ENCODE measurements at regions not wholly inside any gene's neighbourhood (a gene's known extent, or its start where the extent isn't known, plus 50 kb on each side); places are given as distances from the start of the nearest gene placed in this dataset.

DNA sequence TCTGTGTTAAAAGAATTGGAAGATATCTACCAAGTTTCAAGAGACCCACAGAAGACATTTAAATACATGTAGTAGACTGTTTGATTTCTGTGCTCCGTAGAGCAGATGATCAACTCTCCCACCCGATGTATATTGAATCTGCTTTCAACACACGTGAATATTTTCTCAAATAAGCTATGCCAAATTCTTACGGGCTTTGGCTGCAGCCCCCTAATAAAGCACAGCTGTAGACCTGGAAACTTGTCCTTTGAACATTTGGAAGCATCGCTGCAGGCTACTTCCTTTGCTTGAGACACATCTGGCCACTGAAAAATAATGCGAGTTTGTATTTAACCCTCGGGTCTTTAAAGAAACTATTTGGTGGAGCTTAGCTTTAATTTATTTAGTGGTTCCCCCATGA, 98.3 kb upstream of the SELENOK start:
- no peaks in the 10 kb centered on the region for H3K36me3 ChIP-seq

DNA sequence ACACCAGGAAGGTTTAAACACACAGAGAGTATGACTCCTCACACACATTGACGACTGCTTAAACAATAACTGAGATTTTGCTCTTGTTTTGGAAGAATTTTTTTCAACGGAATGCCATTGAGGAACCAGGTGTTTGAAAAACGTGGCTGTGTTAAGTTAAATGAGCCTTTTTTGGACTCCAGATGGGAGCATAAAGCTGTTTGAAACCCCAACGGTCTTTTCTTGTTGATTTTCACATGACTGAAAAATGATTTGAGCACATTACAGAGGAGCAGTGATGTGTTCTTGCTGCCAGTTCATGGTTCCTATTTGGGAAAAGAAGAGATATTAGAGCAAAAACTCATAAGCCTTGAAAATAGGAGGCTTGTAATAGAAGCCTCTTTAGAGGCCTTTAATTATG, 97.8 kb upstream of the SELENOK start:
- no peak overlapping the region for H3K4me3 ChIP-seq
- no peaks in the 10 kb centered on the region for H3K36me3 ChIP-seq
- WGBS = 44% methylated on average over 4 of the region's 4 CpGs
- H3K27ac ChIP-seq (replicated peaks in 1 of 4) = no peak overlapping the region
- no peaks in the 10 kb centered on the region for H3K27me3 ChIP-seq
- no peak for DNase-seq (ENCODE audit: extremely low spot score)
- peaks cover under 1 to 2% (median 1%) of the 10 kb centered on the region in 4 donors for H3K4me1 ChIP-seq
- TF ChIP-seq EP300 (IDR thresholded peaks at IDR 0.05) (no peak), POLR2A (IDR thresholded peaks at IDR 0.05; ENCODE audit: low read depth) (no peak), POLR2AphosphoS5 (IDR thresholded peaks at IDR 0.05) (no peak)
- TF ChIP-seq, protein P1, sequence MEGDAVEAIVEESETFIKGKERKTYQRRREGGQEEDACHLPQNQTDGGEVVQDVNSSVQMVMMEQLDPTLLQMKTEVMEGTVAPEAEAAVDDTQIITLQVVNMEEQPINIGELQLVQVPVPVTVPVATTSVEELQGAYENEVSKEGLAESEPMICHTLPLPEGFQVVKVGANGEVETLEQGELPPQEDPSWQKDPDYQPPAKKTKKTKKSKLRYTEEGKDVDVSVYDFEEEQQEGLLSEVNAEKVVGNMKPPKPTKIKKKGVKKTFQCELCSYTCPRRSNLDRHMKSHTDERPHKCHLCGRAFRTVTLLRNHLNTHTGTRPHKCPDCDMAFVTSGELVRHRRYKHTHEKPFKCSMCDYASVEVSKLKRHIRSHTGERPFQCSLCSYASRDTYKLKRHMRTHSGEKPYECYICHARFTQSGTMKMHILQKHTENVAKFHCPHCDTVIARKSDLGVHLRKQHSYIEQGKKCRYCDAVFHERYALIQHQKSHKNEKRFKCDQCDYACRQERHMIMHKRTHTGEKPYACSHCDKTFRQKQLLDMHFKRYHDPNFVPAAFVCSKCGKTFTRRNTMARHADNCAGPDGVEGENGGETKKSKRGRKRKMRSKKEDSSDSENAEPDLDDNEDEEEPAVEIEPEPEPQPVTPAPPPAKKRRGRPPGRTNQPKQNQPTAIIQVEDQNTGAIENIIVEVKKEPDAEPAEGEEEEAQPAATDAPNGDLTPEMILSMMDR (IDR thresholded peaks at IDR 0.05) = no peak
- H3K9me3 ChIP-seq = no peaks in the 10 kb centered on the region
- intact Hi-C loops (cut with DNase I) = no loop called here

More for the DNA sequence above, 98.3 kb upstream of the SELENOK start:
- Histone ChIP-seq H3K4me1 (peaks cover 4 to 7% (median 6%) of the 10 kb centered on the region in 4 donors), H3K4me3 (no peak overlapping the region), H3K27ac (replicated peaks in 1 of 4) (no peak overlapping the region), H3K27me3 (no peaks in the 10 kb centered on the region), H3K9me3 (no peaks in the 10 kb centered on the region)
- DNase-seq (ENCODE audit: extremely low spot score) = no peak
- 49% methylated on average over 7 of the region's 7 CpGs for WGBS
- no peak for TF ChIP-seq EP300 (IDR thresholded peaks at IDR 0.05)
- TF ChIP-seq, protein P1 (IDR thresholded peaks at IDR 0.05) = no peak
- TF ChIP-seq POLR2AphosphoS5 (IDR thresholded peaks at IDR 0.05) = no peak
- TF ChIP-seq POLR2A (IDR thresholded peaks at IDR 0.05; ENCODE audit: low read depth) = no peak
- intact Hi-C loops (cut with DNase I) = no loop called here

DNA sequence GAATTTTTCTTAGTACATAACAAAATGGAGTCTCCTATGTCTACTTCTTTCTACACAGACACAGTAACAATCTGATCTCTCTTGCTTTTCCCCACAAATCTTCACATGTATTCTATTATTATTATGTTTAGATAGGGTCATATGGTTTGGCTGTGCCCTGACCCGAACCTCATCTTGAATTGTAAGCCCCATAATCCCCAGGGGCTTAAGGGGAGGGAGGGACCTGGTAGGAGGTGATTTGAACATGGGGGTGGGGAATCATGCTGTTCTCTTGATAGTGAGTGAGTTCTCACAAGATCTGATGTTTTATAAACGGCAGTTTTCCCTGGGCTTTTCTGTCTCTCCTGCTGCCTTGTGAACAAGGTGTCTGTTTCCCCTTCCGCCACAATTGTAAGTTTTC, 86.7 kb upstream of the SELENOK start:
- peaks cover 0 to 13% (median 7%) of the 10 kb centered on the region in 4 donors for H3K9me3 ChIP-seq
- intact Hi-C loops (cut with DNase I) = no loop called here
- 65% methylated on average over 3 of the region's 3 CpGs for WGBS
- H3K4me1 ChIP-seq = no peaks in the 10 kb centered on the region
- H3K27me3 ChIP-seq = peaks cover 0 to 22% (median 0%) of the 10 kb centered on the region in 4 donors
- H3K4me3 ChIP-seq = no peak overlapping the region
- no peak overlapping the region for H3K27ac ChIP-seq (replicated peaks in 1 of 4)
- DNase-seq (ENCODE audit: extremely low spot score) = no peak
- TF ChIP-seq POLR2AphosphoS5 (IDR thresholded peaks at IDR 0.05) (no peak), POLR2A (IDR thresholded peaks at IDR 0.05; ENCODE audit: low read depth) (no peak)
- TF ChIP-seq, protein P1 (IDR thresholded peaks at IDR 0.05) = no peak
- no peaks in the 10 kb centered on the region for H3K36me3 ChIP-seq

DNA sequence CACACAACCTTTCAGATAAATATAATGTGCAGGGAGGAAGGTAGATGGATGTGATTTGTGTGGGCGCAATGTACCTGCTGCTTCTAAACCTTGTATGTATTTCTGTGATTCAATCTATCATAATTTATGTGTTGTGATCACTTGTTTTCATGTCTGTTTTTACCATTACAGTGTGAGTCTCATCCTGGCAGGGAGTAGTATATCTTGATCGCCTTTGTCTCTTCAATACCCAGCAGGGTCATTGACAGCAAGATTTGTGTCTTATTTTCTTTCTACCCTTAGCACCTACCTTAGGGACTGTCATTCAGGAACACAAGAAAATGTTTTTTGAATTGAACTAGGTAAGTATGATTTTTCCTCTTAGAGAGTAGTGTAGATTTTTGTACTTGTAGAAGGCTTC, 83.7 kb upstream of the SELENOK start:
- no peak for DNase-seq (ENCODE audit: extremely low spot score)
- Histone ChIP-seq H3K27me3 (peaks cover 0 to 15% (median 0%) of the 10 kb centered on the region in 4 donors), H3K27ac (replicated peaks in 1 of 4) (no peak overlapping the region), H3K36me3 (no peaks in the 10 kb centered on the region), H3K9me3 (peaks cover 0 to 20% (median 11%) of the 10 kb centered on the region in 4 donors), H3K4me1 (no peaks in the 10 kb centered on the region), H3K4me3 (no peak overlapping the region)
- intact Hi-C loops (cut with DNase I) = no loop called here
- WGBS = 88% methylated on average over 2 of the region's 2 CpGs
- no peak for TF ChIP-seq POLR2A (IDR thresholded peaks at IDR 0.05; ENCODE audit: low read depth)
- no peak for TF ChIP-seq EP300 (IDR thresholded peaks at IDR 0.05)

DNA sequence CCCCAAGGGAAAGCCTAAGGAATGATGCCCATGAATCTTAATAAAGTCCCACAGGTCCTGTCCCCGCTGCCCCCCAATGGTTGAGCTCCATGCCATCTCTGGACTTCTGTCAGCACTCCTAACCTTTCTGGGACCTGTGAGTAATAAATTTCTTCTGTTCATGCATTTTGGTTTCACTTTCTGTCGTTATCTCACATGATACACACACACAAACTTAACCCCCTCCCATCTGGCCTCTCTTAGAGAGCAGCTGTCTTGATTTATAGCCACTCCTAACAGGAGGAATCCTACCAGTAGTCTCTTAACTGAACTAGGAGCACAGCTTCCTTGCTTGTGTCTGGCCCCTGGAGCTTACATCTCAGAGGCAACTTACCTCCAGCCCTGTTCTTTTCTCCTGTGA, 82.7 kb upstream of the SELENOK start:
- Histone ChIP-seq H3K36me3 (no peaks in the 10 kb centered on the region), H3K27me3 (peaks cover 0 to 15% (median 0%) of the 10 kb centered on the region in 4 donors), H3K27ac (replicated peaks in 1 of 4) (no peak overlapping the region), H3K4me3 (no peak overlapping the region), H3K4me1 (no peaks in the 10 kb centered on the region), H3K9me3 (peaks cover 0 to 20% (median 11%) of the 10 kb centered on the region in 4 donors)
- no peak for DNase-seq (ENCODE audit: extremely low spot score)
- TF ChIP-seq, protein P1 (IDR thresholded peaks at IDR 0.05) = no peak
- no peak for TF ChIP-seq POLR2AphosphoS5 (IDR thresholded peaks at IDR 0.05)
- no peak for TF ChIP-seq EP300 (IDR thresholded peaks at IDR 0.05)
- TF ChIP-seq POLR2A (IDR thresholded peaks at IDR 0.05; ENCODE audit: low read depth) = no peak
- WGBS = 48% methylated on average over 2 of the region's 2 CpGs
- intact Hi-C loops (cut with DNase I) = no loop called here
